ENCODE measurements at regions not wholly inside any gene's neighbourhood (a gene's known extent, or its start where the extent isn't known, plus 50 kb on each side); places are given as distances from the start of the nearest gene placed in this dataset.
"Not testable (repeated sequence)": the region's sequence is repeated elsewhere in the genome, so short reads cannot be mapped to it uniquely, and the experiment has no call there.

DNA sequence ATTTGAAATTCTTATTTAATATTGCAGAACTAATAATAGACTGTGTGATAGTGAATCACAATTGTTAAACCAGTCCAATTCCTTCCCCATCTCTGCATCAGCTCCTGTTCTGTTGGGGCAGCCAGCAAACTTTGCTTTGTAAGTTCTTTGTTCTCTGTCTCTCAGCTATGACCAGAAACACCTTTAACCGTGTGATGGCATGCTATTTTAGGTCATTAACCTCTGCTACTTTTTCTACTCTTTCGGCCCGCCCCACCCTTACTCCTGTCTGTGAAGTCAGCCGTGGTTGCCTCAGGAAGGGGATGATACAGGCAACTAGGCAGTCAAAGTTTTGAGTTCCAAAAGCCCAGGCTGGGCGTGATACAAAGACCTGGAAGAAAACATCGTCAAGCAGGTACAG, 51.3 kb upstream of the EGFL6 start:
- DNase-seq (ENCODE audit: low spot score), result no peak

DNA sequence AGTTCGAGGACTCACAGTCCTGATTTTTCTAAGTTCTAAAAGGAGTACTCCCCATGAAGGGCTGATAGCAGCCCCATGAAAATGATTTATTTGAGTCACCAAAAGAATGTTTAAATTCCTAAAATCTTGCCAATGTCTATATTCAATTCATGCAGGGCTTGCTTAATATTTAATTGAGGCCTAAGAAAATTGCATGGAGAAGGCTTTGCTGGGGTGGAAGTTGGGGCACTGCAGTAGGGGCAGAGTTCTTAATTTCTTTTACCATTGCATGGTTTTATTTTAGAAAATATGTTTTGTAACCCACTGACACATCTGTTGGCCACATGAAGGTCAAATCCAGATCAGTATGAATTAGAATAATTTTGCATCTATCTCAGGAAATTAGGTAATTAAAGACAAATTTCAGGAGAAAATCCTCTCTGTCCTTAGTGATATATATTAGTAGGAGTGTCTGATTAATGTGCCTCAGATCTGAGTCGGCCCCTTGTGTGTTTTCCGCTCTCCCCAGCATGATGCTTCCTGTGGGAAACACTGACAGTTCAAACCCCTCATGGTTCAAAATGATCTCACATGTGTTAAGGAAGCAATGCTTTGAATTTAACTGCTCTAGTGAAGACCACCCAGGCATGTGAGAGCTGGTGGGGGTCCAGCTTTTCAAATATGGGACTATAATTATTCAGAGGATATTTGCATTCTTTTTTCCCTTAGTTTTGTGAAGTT, 54.0 kb upstream of the EGFL6 start:
- no peak for DNase-seq (ENCODE audit: low spot score)

DNA sequence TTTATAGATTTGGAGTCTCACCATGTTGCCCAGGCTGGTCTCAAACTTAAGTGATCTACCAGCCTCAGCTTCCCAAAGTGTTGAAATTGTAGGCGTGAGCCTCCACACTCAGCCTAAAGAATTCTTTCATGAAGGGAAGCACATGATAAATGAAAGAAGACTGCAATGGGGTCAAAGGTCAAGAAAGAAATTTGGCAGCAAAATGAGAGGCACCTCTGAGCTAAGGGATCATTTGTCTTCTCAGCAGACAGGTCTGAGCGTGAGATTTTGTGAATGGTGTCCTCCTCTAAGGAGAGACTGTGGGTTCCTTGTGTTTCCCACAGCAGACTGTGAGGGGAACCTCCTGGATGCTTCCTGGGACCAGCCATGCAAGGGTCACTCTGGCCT, 57.5 kb upstream of the EGFL6 start:
- DNase-seq (ENCODE audit: low spot score), result no peak

DNA sequence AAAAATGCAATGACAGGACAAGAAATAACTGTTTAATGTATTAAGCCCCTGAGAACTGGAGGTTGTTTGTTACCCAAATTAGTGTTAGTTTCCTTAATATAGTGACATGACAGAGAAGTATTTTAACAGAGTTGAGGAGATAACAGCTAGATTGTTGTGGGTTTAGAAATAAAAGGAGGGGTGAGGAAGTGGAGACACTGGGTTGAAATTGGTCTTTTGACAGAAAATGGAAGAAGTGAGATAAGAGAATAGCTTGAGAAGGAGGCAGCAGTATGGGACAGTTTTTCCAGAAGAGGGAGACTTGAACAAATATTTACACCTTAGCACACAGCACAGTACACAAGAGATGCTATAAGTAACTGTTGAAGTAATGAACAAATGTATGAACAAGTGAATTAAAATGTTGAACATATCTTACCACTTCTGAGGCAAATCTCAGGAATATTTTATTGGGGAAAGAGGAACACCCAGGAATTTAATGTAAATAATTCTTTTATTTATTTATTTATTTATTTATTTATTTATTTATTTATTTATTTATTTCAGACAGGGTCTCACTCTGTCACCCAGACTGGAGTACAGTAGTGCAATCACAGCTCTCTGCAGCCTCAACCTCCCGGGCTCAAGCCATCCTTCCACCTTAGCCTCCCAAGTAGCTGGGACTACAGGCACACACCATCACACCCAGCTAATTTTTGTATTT, 58.0 kb upstream of the EGFL6 start:
- DNase-seq (ENCODE audit: low spot score), result no peak

DNA sequence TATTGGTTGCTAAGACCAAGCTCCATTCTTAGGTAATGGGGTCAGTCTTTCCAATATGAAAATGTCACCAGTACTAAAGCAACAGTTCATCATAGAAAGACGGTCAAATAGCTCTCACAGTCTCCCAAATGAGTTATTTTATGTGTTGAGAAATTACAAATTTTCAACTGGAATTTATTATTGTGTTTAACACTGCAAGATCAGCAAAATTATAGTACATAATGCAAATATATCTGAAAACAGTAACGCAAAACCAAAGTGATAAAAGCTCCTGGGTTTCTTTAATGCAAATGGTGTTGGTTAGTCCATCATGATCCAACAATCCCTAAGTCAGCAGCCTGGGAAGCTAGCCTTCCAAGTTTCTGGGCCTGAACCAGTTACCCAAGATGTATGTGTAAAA, 61.5 kb upstream of the EGFL6 start:
- DNase-seq (ENCODE audit: low spot score), result no peak

DNA sequence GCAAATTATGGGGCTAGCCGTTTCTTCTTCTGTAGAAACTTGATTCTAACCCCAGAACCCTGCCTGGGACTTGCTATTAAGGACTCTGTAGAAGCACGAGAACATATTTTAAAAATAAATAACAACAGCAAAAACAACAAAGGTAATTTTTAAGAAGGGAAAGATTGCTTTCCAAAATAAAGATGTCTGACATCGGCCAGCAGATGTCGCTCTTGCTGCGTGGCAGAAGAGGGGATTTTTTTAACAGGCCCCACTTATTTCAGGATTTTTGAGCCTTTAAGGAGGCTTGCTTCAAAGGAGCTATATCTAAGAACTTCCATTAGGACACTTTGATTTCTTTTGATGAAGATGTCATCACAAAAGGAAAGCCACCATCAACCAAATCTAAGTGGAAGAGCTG, 62.8 kb upstream of the EGFL6 start:
- peak; percentile 66 for DNase-seq (ENCODE audit: low spot score)

DNA sequence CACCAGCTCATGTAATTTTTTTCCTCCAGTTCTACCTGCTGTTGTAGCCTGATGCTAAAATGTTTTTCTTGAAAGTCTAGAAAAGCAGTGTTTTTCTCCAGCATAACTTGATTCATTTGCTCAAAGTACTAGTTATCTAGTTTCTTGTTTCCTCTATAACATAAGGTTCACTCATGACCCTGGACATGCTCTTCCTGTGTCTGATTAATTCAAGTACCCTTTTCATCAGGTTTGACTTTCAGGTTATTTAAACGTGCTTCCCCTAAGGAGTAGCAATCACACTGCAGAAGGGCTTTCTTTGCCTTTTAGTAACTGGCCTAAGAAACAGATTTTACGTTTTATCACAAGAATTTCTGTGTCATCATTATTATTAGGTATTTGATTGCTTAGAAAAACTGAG, 66.8 kb upstream of the EGFL6 start:
- no peak for DNase-seq (ENCODE audit: low spot score)

DNA sequence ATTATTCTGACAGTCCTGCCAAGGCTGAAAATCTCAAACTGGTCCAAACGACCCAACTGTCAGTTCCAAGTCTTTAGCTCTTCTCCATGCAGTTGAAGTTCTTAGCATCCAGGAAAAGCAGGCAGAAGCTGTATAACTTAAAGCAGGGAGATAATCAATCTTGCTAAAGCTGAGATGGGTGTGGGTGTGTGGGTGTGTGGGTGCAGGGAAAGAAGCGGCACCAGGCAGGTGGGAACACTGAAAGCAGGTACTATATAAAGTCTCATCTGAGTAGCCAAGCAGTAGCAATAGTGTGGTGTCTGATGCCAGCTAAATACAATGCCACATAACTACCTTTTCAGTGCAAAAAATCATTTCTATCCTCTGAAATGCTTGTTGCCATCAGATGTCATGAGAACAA, 69.7 kb upstream of the EGFL6 start:
- no peak for DNase-seq (ENCODE audit: low spot score)

DNA sequence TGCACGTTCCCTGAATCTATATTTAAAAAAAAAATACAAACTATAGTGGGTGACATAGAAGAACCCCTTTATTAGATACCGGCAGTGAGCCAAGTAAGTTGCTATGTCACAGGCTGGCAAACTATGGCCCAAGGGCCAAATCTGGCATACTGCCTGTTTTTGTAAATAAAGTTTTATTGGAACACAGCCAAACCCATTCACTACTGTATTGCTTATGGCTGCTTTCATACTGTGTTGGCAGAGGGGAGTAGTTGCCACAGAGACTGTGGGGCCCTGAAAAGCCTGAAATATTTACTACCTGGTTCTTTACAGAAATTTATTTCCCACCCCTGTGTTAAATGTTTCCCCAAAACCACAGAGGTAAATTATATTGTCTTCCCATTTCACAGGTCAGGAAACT, 71.2 kb upstream of the EGFL6 start:
- DNase-seq (ENCODE audit: low spot score), result no peak

DNA sequence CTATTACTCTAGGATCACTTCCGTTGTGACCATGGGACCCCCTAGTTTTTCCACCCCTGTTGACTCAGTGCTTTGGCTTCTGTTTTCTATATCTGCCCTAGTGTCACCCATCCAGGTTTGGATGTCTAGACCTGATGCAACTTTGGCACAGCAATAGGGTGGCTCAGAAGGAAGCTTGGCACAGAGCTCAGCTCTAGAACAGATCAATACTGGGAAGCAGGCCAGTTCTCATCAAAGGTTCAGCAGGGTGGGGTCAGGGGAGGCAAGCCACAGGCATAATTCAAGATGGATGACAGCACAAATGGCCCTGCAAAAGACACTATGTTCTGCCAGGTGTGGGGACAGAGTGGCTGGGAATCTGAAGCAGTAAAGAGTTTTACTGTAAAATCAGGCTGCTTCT, 74.2 kb upstream of the EGFL6 start:
- DNase-seq (ENCODE audit: low spot score), result no peak

DNA sequence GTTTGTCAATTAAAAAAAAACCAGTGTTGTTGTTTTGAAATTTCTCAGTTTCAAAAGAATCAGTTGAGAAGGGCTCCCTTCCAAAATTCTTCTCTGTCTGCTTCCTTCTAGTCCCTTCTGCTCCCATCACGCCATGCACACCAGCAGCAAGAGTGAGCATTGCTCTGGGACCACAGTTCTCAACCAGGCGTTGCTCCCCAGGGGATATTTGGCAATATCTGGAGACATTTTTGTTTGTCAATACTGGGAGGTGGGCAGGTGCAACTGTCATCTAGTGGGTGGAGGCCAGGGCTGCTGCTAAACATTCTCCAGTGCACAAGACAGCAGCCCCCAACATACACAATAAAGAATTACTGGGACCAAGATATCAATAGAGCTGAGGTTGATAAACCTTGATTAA, 74.8 kb upstream of the EGFL6 start:
- no peak for DNase-seq (ENCODE audit: low spot score)

DNA sequence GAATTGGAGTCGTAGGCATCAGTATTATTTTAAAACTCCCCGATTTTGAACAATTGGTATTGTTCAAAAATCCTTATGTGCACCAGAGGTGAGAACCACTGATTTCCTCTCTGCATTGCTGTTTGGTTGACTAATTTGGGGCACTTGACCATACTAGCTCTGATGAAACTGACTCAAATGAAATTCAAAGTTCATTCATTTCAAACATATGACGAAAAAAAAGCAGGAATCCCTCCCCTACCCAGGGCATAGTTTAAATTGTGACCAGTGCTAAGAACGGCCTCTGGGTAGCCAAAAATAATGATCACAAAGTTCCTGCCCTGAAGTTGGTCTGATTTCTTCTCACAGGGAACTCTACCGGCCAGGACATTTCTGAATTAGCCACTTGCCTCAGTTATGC, 75.7 kb upstream of the EGFL6 start:
- DNase-seq (ENCODE audit: low spot score), result no peak

DNA sequence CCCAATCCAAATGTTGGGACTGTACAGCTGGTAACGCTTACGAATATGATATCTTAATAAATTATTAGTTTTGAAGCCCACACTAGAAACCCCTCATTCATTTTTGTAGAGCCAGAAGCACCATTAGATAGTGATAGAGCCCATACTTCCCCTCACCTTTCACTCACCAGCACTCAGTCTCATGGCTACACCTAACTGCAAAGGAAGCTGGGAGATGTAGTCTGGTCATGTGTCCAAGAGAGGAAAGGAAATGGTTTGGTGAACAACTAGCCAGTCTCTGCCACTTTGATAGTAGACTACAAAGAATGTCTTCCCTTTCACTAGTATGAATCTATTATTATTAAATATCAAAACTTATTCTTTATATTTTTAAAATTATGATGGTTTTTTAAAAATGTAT, 77.1 kb upstream of the EGFL6 start:
- no peak for DNase-seq (ENCODE audit: low spot score)

DNA sequence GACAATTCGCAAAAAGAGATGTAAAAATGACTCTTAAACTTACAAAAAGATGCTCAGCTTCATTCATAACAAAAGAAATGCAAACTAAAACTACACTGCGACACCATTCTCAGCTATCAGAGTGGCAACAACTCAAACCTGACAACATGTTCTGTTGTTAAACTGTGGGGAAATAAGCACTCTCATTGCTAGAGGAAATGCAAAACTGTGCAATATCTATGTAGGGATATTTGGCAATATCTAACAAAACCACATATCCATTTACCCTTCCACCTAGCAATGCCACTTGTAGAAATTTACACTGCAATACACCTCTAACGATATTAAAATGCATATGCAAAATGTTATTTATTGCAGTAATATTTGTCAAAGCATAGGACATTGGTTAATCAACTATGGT, 78.3 kb upstream of the EGFL6 start:
- DNase-seq (ENCODE audit: low spot score), result no peak

DNA sequence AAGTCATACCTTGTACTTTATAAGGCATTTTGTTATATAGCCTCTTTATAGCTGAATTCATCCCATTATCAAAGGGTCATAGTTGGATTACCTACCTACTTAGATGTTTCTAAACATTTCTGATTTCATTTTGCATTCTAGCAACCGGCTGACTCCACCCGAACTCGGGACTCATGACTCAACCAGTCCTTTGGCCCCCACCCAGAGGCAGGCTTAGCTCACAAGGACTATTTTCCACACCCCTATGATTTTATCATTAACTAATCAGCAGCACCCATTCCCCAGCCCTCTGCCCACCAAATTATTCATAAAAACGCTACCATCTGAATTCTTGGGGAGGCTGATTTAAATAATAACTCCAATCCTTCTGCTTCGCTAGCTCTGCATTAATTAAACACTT, 79.9 kb upstream of the EGFL6 start:
- peak; percentile 4 for DNase-seq (ENCODE audit: low spot score)

DNA sequence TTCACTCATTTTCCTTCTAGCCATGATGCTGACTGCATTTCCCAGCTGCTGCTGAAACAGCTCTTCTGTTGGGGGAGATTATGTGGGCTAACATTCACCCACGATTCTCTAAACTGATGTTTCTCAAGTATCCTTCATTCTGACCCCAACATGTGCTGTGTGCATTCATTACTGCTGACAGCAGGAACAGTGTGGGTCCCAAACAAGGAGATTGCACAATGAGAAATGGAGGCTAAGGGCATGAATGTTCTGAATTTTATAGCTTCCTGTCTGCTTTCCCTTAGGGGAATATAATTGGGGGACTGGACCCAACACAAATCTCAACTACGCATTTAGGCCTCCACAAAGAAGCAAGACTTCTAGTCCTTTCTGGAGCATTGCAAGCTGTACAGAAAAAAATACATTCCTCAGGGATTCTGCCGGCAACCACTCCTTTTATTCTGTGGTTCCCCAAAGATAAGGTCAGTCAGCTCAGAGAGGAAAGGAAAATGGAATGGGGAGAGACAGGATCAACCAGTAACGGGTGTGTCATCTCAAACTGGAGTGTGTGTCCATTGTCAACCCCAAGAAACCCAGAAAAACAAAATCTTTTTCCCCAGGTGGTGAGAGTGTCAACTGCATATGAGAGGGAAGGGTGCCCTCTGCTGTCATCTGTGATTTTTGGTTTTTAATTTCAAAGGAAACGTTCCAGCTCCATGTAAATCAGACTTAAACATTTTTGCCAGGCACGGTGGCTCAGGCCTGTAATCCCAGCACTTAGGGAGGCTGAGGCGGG, 81.5 kb upstream of the EGFL6 start:
- no peak for DNase-seq (ENCODE audit: low spot score)

DNA sequence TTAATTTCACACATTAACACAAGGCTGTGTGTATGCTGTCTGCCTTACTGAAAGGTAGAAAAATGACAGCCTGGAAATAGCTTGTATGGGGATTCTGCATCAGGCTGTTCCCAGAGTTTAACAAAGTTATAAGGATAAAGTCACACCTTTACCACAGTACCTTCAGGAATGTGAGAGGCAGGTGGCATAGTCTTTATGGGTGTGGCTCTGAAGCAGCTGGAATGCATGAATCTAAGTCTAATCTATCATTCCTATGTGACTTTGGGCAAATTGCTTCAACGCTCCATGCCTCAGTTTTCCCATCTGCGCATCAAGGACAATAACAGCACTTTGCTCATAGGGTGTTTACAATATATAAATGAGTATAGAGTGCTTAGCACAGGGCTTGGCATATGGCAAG, 84.2 kb upstream of the EGFL6 start:
- DNase-seq (ENCODE audit: low spot score), result no peak

DNA sequence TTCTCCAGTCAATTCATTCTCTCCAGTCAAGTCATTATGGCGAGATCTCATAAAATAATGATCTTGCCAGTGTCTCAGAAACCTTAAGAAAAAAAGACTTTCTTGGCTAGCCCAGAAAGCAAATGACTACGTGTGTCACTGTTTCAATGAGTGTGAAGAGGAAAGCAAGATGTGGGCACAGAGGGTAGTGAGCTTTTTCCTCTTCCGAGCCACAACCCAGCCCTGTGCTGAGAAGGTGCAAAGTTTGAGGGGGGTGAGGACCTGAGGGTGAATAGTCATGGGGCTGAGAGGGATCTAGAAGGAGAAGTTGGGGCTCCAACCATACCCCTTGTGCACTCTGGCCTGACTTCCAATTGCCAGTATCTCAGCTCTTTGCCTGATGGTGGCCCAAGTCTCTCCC, 85.6 kb upstream of the EGFL6 start:
- DNase-seq (ENCODE audit: low spot score), result no peak

DNA sequence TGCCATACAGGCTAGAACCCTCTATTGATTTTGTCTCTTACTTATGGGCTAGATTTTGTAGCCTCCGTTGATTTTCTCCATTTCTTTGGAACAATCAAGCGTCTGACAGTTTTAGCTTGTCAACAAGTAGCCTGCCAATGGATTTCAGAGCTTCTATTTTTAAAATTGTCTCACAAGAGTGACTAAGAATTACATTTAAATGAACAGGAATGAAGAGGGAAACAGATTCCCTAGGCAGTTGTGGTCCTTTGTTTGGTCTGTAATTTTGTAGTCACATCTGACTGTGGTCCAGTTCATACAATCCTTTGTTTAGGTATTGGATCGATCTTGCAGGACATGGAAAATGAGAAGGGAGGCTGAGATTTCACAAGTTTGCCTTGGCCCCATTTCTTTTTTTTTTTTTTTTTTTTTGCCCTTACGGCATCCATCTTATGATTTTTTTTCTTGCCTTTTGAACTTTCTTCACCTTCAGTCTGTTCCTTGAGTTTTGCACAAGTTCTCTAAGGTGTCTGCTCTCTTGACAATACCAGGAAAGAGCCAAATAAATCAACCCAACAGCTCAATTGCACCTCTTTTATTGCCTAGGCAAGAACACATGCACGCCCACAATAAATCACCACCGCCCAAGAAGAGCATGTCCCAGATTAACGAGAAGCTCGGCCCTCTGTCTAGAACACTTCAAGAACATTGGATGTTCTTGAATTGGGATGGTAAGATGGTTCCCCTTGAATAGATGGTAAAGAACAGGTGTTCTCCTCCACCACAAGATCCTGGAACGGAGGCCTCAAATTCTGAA, 86.5 kb upstream of the EGFL6 start:
- no peak for DNase-seq (ENCODE audit: low spot score)

DNA sequence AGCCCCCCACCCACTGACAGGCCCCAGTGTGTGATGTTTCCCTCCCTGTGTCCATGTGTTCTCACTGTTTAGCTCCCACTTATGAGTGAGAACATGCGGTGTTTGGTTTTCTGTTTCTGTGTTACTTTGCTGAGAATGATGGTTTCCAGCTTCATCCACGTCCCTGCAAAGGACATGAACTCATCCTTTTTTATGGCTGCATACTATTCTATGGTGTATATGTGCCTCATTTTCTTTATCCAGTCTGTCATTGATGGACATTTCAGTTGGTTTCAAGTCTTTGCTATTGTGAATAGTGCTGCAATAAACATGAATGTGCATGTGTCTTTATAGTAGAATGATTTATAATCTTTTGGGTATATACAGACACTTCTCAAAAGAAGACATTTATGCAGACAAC, 88.6 kb upstream of the EGFL6 start:
- not testable (repeated sequence) for DNase-seq (ENCODE audit: low spot score)

DNA sequence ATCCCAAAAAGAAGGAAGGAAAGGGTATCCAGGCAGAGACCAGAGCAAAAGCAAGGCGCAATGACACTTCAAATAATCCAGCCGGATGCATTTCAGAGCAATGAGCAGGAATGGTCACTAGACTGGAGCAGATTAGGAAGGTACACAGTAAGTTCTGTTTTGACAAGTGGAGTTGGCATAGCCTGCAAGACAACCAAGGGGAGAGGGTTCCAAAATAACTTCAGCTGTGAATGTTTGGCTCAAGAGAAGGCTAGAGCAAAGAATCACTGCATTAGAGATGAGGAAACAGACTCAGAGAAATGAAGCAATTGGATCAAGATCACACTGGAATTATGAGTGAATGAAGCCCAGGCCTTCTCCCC, 90.0 kb upstream of the EGFL6 start:
- DNase-seq (ENCODE audit: low spot score), result no peak

DNA sequence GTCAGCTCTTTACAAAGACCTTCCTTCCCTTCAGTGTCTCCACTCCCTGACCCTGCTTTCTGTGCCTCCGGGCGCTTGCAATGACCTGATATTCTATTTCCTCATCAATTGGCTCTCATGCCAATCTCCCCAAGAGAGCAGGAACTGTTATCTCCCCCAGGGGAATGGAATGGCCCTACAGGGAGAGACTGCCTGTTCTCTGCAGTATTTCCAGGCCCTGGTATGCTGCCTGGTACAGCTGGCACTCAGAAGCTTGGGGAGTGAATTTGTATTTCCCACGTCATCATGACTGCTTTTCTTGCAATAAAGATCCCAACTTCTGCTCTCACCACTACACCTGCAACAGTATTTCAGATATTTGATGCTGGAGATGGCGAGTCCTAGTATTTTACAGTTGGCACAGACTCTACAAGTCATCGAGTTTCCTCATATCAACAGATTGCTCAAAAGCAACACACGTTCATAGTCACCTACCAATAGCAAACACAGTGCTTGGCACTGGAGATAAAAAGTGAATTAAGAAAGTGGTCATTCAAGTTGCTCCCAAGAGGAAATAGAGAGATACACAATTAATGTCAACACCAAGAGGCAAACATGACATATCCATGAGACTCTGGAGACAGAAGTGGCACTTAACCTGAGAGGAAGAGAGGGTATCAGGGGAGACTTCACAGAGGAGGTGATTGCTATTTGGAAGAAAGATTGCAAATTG, 90.5 kb upstream of the EGFL6 start:
- no peak for DNase-seq (ENCODE audit: low spot score)
